ENCODE measurements at regions not wholly inside any gene's neighbourhood (a gene's known extent, or its start where the extent isn't known, plus 50 kb on each side); places are given as distances from the start of the nearest gene placed in this dataset.

GRCh38 chr6:156525541-156525940 is 251.6 kb upstream of the ARID1B start (continued):
- TF ChIP-seq MYC (IDR thresholded peaks at IDR 0.05; ENCODE audit: borderline replicate concordance, low read length) (no peak), PBX3 (IDR thresholded peaks at IDR 0.05) (no peak), NFE2L2 (conservative IDR thresholded peaks at IDR 0.05; ENCODE audit: low read length) (no peak)

GRCh38 chr6:156519940-156520339 is 257.2 kb upstream of the ARID1B start:
- TF ChIP-seq EHMT2 (IDR thresholded peaks at IDR 0.05; ENCODE audit: low read depth) = no peak
- no peak for TF ChIP-seq FOSB (CRISPR knock-in tag; IDR thresholded peaks at IDR 0.05)
- no peak for TF ChIP-seq JUNB (IDR thresholded peaks at IDR 0.05)
- TF ChIP-seq JUN (IDR thresholded peaks at IDR 0.05) = no peak
- no peak for TF ChIP-seq POLR2A (IDR thresholded peaks at IDR 0.05; ENCODE audit: low read length)
- TF ChIP-seq E2F6 (IDR thresholded peaks at IDR 0.05; ENCODE audit: borderline replicate concordance, low read depth) = no peak
- no peak for TF ChIP-seq KDM5A (IDR thresholded peaks at IDR 0.05)
- no peak for TF ChIP-seq MAZ (IDR thresholded peaks at IDR 0.05; ENCODE audit: borderline replicate concordance, low read depth, low read length)
- TF ChIP-seq, protein P1, sequence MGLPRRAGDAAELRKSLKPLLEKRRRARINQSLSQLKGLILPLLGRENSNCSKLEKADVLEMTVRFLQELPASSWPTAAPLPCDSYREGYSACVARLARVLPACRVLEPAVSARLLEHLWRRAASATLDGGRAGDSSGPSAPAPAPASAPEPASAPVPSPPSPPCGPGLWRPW (IDR thresholded peaks at IDR 0.05) = no peak
- TF ChIP-seq EHF (CRISPR knock-in tag; IDR thresholded peaks at IDR 0.05) = no peak
- TF ChIP-seq NR3C1 (IDR thresholded peaks at IDR 0.05) = no peak
- no peak for TF ChIP-seq CBX8 (IDR thresholded peaks at IDR 0.05)
- no peak for TF ChIP-seq CHD4 (IDR thresholded peaks at IDR 0.05; ENCODE audit: borderline replicate concordance)
- TF ChIP-seq HEYL (CRISPR knock-in tag; IDR thresholded peaks at IDR 0.05) = no peak
- TF ChIP-seq, protein P2, sequence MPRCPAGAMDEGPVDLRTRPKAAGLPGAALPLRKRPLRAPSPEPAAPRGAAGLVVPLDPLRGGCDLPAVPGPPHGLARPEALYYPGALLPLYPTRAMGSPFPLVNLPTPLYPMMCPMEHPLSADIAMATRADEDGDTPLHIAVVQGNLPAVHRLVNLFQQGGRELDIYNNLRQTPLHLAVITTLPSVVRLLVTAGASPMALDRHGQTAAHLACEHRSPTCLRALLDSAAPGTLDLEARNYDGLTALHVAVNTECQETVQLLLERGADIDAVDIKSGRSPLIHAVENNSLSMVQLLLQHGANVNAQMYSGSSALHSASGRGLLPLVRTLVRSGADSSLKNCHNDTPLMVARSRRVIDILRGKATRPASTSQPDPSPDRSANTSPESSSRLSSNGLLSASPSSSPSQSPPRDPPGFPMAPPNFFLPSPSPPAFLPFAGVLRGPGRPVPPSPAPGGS (IDR thresholded peaks at IDR 0.05) = no peak
- no peak for TF ChIP-seq NPAS2 (CRISPR knock-in tag; IDR thresholded peaks at IDR 0.05; ENCODE audit: borderline replicate concordance)
- no peak for TF ChIP-seq HOXB13 (CRISPR knock-in tag; IDR thresholded peaks at IDR 0.05; ENCODE audit: low read depth)
- TF ChIP-seq, protein P3, sequence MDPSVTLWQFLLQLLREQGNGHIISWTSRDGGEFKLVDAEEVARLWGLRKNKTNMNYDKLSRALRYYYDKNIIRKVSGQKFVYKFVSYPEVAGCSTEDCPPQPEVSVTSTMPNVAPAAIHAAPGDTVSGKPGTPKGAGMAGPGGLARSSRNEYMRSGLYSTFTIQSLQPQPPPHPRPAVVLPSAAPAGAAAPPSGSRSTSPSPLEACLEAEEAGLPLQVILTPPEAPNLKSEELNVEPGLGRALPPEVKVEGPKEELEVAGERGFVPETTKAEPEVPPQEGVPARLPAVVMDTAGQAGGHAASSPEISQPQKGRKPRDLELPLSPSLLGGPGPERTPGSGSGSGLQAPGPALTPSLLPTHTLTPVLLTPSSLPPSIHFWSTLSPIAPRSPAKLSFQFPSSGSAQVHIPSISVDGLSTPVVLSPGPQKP (IDR thresholded peaks at IDR 0.05; ENCODE audit: low read depth, low read length) = no peak
- TF ChIP-seq HOXA7 (CRISPR knock-in tag; IDR thresholded peaks at IDR 0.05) = no peak
- no peak for TF ChIP-seq PBX3 (IDR thresholded peaks at IDR 0.05)
- Histone ChIP-seq H3K27ac (no peak overlapping the region), H3K4me2 (no peak overlapping the region), H3K4me1 (no peaks in the 10 kb centered on the region), H3K4me3 (no peak overlapping the region), H3K9me3 (no peaks in the 10 kb centered on the region; the same call in 2 of the 3 replicates)
- POLR2A ChIA-PET = no interaction called here
- no peak for DNase-seq (ENCODE audit: low read depth in 1 of 2, low spot score in 1 of 2)
- no peak for ATAC-seq
- 55% methylated on average over 2 of the region's 2 CpGs for WGBS (ENCODE audit: missing lambda C conversion rate)
- CTCF ChIA-PET = no interaction called here
- FAIRE-seq = no peak

- DNase-seq (ENCODE audit: low read depth in 1 of 2, low spot score in 1 of 2) (no peak), ATAC-seq (no peak), FAIRE-seq (no peak)
- Histone ChIP-seq H3K9me3 (no peaks in the 10 kb centered on the region; the same call in 2 of the 3 replicates), H3K4me1 (no peaks in the 10 kb centered on the region), H3K4me3 (no peak overlapping the region), H3K27ac (no peak overlapping the region), H3K4me2 (no peak overlapping the region)
- ChIA-PET CTCF (no interaction called here), POLR2A (no interaction called here)
- WGBS (ENCODE audit: missing lambda C conversion rate) = 61% methylated on average over 6 of the region's 6 CpGs
- TF ChIP-seq CBX8 (IDR thresholded peaks at IDR 0.05) (no peak), MAFK (IDR thresholded peaks at IDR 0.05; ENCODE audit: partially characterized antibody) (no peak), FOXS1 (CRISPR knock-in tag; IDR thresholded peaks at IDR 0.05) (no peak), RNF2 (IDR thresholded peaks at IDR 0.05; ENCODE audit: borderline replicate concordance, low read depth) (no peak), JUN (IDR thresholded peaks at IDR 0.05) (no peak), NPAS2 (CRISPR knock-in tag; IDR thresholded peaks at IDR 0.05; ENCODE audit: borderline replicate concordance) (no peak), RCOR1 (IDR thresholded peaks at IDR 0.05; ENCODE audit: low read depth, low read length) (no peak)
- TF ChIP-seq, protein P4, sequence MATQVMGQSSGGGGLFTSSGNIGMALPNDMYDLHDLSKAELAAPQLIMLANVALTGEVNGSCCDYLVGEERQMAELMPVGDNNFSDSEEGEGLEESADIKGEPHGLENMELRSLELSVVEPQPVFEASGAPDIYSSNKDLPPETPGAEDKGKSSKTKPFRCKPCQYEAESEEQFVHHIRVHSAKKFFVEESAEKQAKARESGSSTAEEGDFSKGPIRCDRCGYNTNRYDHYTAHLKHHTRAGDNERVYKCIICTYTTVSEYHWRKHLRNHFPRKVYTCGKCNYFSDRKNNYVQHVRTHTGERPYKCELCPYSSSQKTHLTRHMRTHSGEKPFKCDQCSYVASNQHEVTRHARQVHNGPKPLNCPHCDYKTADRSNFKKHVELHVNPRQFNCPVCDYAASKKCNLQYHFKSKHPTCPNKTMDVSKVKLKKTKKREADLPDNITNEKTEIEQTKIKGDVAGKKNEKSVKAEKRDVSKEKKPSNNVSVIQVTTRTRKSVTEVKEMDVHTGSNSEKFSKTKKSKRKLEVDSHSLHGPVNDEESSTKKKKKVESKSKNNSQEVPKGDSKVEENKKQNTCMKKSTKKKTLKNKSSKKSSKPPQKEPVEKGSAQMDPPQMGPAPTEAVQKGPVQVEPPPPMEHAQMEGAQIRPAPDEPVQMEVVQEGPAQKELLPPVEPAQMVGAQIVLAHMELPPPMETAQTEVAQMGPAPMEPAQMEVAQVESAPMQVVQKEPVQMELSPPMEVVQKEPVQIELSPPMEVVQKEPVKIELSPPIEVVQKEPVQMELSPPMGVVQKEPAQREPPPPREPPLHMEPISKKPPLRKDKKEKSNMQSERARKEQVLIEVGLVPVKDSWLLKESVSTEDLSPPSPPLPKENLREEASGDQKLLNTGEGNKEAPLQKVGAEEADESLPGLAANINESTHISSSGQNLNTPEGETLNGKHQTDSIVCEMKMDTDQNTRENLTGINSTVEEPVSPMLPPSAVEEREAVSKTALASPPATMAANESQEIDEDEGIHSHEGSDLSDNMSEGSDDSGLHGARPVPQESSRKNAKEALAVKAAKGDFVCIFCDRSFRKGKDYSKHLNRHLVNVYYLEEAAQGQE (IDR thresholded peaks at IDR 0.05) = no peak
- TF ChIP-seq, protein P2 (IDR thresholded peaks at IDR 0.05) = no peak
These were observed 260.1 kb upstream of the ARID1B start for GRCh38 chr6:156517088-156517487.

Data from A549 (cell line).